ENCODE measurements at regions not wholly inside any gene's neighbourhood (a gene's known extent, or its start where the extent isn't known, plus 50 kb on each side); places are given as distances from the start of the nearest gene placed in this dataset.

- Histone ChIP-seq H3K9ac (ENCODE audit: insufficient read depth, low read depth, low read length) (no peak overlapping the region), H3K4me2 (ENCODE audit: low read depth, low read length) (no peak overlapping the region), H3K4me3 (replicated peaks in 1 of 3; ENCODE audit: insufficient read depth in 1 of 3, low read depth in 2 of 3, low read length in 3 of 3) (no peak overlapping the region), H3K9me3 (ENCODE audit: low read length) (peaks cover 27% of the 10 kb centered on the region), H3K36me3 (replicated peaks in 1 of 2; ENCODE audit: control insufficient read depth in 1 of 2, insufficient read depth in 2 of 2, low read length in 2 of 2) (no peaks in the 10 kb centered on the region), H2AFZ (ENCODE audit: low read length) (no peak overlapping the region), H3K27ac (ENCODE audit: extremely low read length, insufficient read depth, low read length) (no peak overlapping the region), H3K4me1 (ENCODE audit: insufficient read depth, low read length) (no peaks in the 10 kb centered on the region), H3K79me2 (ENCODE audit: insufficient read depth, low read length) (no peaks in the 10 kb centered on the region), H4K20me1 (ENCODE audit: insufficient read depth, low read length) (no peaks in the 10 kb centered on the region), H3K27me3 (ENCODE audit: control insufficient read depth in 1 of 2, insufficient read depth in 2 of 2, low read length in 2 of 2) (no peaks in the 10 kb centered on the region)
- FAIRE-seq = no peak
- ATAC-seq = no peak
- intact Hi-C loops (cut with micrococcal nuclease; ENCODE audit: unreplicated experiment) = no loop called here
- in situ Hi-C loops (cut with HindIII; ENCODE audit: extremely low pct_ligation_motif_present, low pct_unique_long_range_greater_than_20kb) = no loop called here
- no peak for DNase-seq (ENCODE audit: low spot score)
- no TSS peak for BruUV-seq (replicated peaks)
- POLR2A ChIA-PET = no interaction called here
- CTCF ChIA-PET (ENCODE audit: low intra/inter-chr PET ratio, low total read pairs) = no interaction called here
- WGBS (ENCODE audit: low lambda C conversion rate) = 55% methylated on average over 2 of the region's 2 CpGs
- TF ChIP-seq FOXC1 (CRISPR knock-in tag; IDR thresholded peaks at IDR 0.05; ENCODE audit: borderline replicate concordance) (no peak), ZNF512 (CRISPR knock-in tag; IDR thresholded peaks at IDR 0.05) (no peak), FLYWCH1 (CRISPR knock-in tag; IDR thresholded peaks at IDR 0.05) (no peak), ZNF780A (CRISPR knock-in tag; IDR thresholded peaks at IDR 0.05) (no peak), RERE (CRISPR knock-in tag; IDR thresholded peaks at IDR 0.05; ENCODE audit: low read depth) (no peak), ZFY (CRISPR knock-in tag; IDR thresholded peaks at IDR 0.05) (no peak), ZNF614 (CRISPR knock-in tag; IDR thresholded peaks at IDR 0.05; ENCODE audit: borderline replicate concordance) (no peak), NFKB2 (CRISPR knock-in tag; IDR thresholded peaks at IDR 0.05; ENCODE audit: borderline replicate concordance) (no peak), LBX2 (CRISPR knock-in tag; IDR thresholded peaks at IDR 0.05; ENCODE audit: borderline replicate concordance) (no peak), TMF1 (CRISPR knock-in tag; IDR thresholded peaks at IDR 0.05; ENCODE audit: low read depth) (no peak), ZNF558 (CRISPR knock-in tag; IDR thresholded peaks at IDR 0.05; ENCODE audit: borderline replicate concordance) (no peak), ZNF800 (CRISPR knock-in tag; IDR thresholded peaks at IDR 0.05) (no peak), ZNF292 (CRISPR knock-in tag; IDR thresholded peaks at IDR 0.05; ENCODE audit: borderline replicate concordance, low read depth) (no peak)
Measured at GRCh38 chr18:64253873-64254272, 105.0 kb upstream of the LINC00305 start.
